ENCODE measurements at regions not wholly inside any gene's neighbourhood (a gene's known extent, or its start where the extent isn't known, plus 50 kb on each side); places are given as distances from the start of the nearest gene placed in this dataset.

- TF ChIP-seq CTCF (IDR thresholded peaks at IDR 0.05): no peak
- TF ChIP-seq POLR2AphosphoS5 (IDR thresholded peaks at IDR 0.05): no peak
- no peak for TF ChIP-seq POLR2A (IDR thresholded peaks at IDR 0.05)
Measured at GRCh38 chr5:3179220-3179619, 416.4 kb upstream of the IRX1 start.

Data from breast epithelium (tissue), 3 donors.